ENCODE measurements at regions not wholly inside any gene's neighbourhood (a gene's known extent, or its start where the extent isn't known, plus 50 kb on each side); places are given as distances from the start of the nearest gene placed in this dataset.

DNA sequence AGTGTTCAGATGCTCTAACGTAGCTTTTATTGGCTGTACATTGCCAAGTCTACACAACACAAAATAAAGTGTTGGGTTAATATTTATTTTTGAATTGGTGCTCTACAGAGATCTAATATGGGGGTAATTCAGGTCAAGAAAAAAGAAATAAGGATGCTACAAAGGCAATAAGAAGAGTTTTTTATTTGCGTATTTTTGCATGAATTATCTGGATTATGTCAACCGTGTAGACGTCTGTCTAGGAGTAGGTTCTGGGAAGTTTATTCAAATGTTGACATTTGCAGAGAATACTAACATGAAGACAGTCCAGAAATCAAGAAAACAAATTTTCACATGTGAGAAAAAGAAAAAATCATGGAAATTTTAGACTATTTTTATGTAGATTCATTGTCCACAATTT lies 876.7 kb upstream of the POU3F3 start (continued):
- TF ChIP-seq, protein P1, sequence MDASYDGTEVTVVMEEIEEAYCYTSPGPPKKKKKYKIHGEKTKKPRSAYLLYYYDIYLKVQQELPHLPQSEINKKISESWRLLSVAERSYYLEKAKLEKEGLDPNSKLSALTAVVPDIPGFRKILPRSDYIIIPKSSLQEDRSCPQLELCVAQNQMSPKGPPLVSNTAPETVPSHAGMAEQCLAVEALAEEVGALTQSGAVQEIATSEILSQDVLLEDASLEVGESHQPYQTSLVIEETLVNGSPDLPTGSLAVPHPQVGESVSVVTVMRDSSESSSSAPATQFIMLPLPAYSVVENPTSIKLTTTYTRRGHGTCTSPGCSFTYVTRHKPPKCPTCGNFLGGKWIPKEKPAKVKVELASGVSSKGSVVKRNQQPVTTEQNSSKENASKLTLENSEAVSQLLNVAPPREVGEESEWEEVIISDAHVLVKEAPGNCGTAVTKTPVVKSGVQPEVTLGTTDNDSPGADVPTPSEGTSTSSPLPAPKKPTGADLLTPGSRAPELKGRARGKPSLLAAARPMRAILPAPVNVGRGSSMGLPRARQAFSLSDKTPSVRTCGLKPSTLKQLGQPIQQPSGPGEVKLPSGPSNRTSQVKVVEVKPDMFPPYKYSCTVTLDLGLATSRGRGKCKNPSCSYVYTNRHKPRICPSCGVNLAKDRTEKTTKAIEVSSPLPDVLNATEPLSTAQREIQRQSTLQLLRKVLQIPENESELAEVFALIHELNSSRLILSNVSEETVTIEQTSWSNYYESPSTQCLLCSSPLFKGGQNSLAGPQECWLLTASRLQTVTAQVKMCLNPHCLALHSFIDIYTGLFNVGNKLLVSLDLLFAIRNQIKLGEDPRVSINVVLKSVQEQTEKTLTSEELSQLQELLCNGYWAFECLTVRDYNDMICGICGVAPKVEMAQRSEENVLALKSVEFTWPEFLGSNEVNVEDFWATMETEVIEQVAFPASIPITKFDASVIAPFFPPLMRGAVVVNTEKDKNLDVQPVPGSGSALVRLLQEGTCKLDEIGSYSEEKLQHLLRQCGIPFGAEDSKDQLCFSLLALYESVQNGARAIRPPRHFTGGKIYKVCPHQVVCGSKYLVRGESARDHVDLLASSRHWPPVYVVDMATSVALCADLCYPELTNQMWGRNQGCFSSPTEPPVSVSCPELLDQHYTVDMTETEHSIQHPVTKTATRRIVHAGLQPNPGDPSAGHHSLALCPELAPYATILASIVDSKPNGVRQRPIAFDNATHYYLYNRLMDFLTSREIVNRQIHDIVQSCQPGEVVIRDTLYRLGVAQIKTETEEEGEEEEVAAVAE (CRISPR knock-in tag; IDR thresholded peaks at IDR 0.05; ENCODE audit: borderline replicate concordance): no peak
- TF ChIP-seq HNRNPUL1 (IDR thresholded peaks at IDR 0.05; ENCODE audit: low read depth, low read length) (no peak), SMARCE1 (IDR thresholded peaks at IDR 0.05; ENCODE audit: borderline replicate concordance) (no peak)
- TF ChIP-seq, protein P2, sequence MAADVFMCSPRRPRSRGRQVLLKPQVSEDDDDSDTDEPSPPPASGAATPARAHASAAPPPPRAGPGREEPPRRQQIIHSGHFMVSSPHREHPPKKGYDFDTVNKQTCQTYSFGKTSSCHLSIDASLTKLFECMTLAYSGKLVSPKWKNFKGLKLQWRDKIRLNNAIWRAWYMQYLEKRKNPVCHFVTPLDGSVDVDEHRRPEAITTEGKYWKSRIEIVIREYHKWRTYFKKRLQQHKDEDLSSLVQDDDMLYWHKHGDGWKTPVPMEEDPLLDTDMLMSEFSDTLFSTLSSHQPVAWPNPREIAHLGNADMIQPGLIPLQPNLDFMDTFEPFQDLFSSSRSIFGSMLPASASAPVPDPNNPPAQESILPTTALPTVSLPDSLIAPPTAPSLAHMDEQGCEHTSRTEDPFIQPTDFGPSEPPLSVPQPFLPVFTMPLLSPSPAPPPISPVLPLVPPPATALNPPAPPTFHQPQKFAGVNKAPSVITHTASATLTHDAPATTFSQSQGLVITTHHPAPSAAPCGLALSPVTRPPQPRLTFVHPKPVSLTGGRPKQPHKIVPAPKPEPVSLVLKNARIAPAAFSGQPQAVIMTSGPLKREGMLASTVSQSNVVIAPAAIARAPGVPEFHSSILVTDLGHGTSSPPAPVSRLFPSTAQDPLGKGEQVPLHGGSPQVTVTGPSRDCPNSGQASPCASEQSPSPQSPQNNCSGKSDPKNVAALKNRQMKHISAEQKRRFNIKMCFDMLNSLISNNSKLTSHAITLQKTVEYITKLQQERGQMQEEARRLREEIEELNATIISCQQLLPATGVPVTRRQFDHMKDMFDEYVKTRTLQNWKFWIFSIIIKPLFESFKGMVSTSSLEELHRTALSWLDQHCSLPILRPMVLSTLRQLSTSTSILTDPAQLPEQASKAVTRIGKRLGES (CRISPR knock-in tag; IDR thresholded peaks at IDR 0.05; ENCODE audit: borderline replicate concordance): no peak

DNA sequence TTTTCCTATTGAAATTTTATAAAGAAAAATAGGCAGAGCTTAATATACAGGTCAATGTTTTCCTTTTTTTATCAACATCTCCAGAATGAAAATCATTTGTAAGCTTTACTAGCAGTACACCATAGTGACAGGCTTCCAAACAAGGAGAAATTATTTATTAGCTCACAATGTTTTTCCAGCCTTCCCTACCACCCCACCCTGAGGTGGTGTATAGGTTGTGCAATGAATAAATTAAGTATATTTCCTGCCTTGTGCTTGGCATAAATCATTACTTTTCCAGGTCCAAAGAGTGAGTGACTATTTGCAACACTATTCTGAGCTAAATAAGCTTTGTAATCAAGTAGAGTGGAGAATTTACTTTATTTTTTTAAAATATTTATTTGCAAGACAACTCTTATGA lies 876.2 kb upstream of the POU3F3 start:
- Histone ChIP-seq H3K27me3 (ENCODE audit: control insufficient read depth in 1 of 2, insufficient read depth in 2 of 2, low read length in 2 of 2) (no peaks in the 10 kb centered on the region), H3K27ac (ENCODE audit: extremely low read length, insufficient read depth, low read length) (no peak overlapping the region), H4K20me1 (ENCODE audit: insufficient read depth, low read length) (peaks cover 2% of the 10 kb centered on the region; the same call in 1 of the 2 replicates), H2AFZ (ENCODE audit: low read length) (no peak overlapping the region), H3K4me1 (ENCODE audit: insufficient read depth, low read length) (no peaks in the 10 kb centered on the region), H3K4me2 (ENCODE audit: low read depth, low read length) (no peak overlapping the region), H3K4me3 (replicated peaks in 1 of 3; ENCODE audit: insufficient read depth in 1 of 3, low read depth in 2 of 3, low read length in 3 of 3) (no peak overlapping the region), H3K79me2 (ENCODE audit: insufficient read depth, low read length) (no peaks in the 10 kb centered on the region), H3K36me3 (replicated peaks in 1 of 2; ENCODE audit: control insufficient read depth in 1 of 2, insufficient read depth in 2 of 2, low read length in 2 of 2) (no peaks in the 10 kb centered on the region), H3K9ac (ENCODE audit: insufficient read depth, low read depth, low read length) (no peak overlapping the region), H3K9me3 (ENCODE audit: low read length) (no peaks in the 10 kb centered on the region)
- FAIRE-seq: no peak
- no peak for ATAC-seq
- in situ Hi-C loops (cut with HindIII; ENCODE audit: extremely low pct_ligation_motif_present, low pct_unique_long_range_greater_than_20kb): no loop called here
- intact Hi-C loops (cut with micrococcal nuclease; ENCODE audit: unreplicated experiment): no loop called here
- ChIA-PET CTCF (ENCODE audit: low intra/inter-chr PET ratio, low total read pairs) (no interaction called here), POLR2A (no interaction called here)
- BruUV-seq (replicated peaks): no TSS peak
- no peak for DNase-seq (ENCODE audit: low spot score)
- TF ChIP-seq, protein P3, sequence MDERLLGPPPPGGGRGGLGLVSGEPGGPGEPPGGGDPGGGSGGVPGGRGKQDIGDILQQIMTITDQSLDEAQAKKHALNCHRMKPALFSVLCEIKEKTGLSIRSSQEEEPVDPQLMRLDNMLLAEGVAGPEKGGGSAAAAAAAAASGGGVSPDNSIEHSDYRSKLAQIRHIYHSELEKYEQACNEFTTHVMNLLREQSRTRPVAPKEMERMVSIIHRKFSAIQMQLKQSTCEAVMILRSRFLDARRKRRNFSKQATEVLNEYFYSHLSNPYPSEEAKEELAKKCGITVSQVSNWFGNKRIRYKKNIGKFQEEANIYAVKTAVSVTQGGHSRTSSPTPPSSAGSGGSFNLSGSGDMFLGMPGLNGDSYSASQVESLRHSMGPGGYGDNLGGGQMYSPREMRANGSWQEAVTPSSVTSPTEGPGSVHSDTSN (CRISPR knock-in tag; IDR thresholded peaks at IDR 0.05): no peak
- TF ChIP-seq SRSF1 (optimal IDR thresholded peaks at IDR 0.05; ENCODE audit: low read depth, low read length) (no peak), HOXA3 (CRISPR knock-in tag; IDR thresholded peaks at IDR 0.05) (no peak), ZFP90 (CRISPR knock-in tag; IDR thresholded peaks at IDR 0.05; ENCODE audit: borderline replicate concordance) (no peak), PHF5A (CRISPR knock-in tag; IDR thresholded peaks at IDR 0.05; ENCODE audit: low read depth, unreplicated experiment) (no peak), CAMTA2 (CRISPR knock-in tag; IDR thresholded peaks at IDR 0.05; ENCODE audit: borderline replicate concordance) (no peak)
- TF ChIP-seq, protein P4, sequence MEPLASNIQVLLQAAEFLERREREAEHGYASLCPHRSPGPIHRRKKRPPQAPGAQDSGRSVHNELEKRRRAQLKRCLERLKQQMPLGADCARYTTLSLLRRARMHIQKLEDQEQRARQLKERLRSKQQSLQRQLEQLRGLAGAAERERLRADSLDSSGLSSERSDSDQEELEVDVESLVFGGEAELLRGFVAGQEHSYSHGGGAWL (CRISPR knock-in tag; IDR thresholded peaks at IDR 0.05): no peak
- TF ChIP-seq, protein P5, sequence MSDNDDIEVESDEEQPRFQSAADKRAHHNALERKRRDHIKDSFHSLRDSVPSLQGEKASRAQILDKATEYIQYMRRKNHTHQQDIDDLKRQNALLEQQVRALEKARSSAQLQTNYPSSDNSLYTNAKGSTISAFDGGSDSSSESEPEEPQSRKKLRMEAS (IDR thresholded peaks at IDR 0.05): no peak
- TF ChIP-seq, protein P6, sequence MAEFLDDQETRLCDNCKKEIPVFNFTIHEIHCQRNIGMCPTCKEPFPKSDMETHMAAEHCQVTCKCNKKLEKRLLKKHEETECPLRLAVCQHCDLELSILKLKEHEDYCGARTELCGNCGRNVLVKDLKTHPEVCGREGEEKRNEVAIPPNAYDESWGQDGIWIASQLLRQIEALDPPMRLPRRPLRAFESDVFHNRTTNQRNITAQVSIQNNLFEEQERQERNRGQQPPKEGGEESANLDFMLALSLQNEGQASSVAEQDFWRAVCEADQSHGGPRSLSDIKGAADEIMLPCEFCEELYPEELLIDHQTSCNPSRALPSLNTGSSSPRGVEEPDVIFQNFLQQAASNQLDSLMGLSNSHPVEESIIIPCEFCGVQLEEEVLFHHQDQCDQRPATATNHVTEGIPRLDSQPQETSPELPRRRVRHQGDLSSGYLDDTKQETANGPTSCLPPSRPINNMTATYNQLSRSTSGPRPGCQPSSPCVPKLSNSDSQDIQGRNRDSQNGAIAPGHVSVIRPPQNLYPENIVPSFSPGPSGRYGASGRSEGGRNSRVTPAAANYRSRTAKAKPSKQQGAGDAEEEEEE (CRISPR knock-in tag; IDR thresholded peaks at IDR 0.05; ENCODE audit: borderline replicate concordance): no peak

Measured in HepG2 (cell line).